BLaER1 (cell line): ENCODE measurements at regions not wholly inside any gene's neighbourhood (a gene's known extent, or its start where the extent isn't known, plus 50 kb on each side); places are given as distances from the start of the nearest gene placed in this dataset.

Experiments used
- H3K27ac ChIP-seq: shearing (Covaris generic); formaldehyde crosslinking; 2 replicates; pipeline ENCODE4 v1.8.1; 2022
- H3K27me3 ChIP-seq: shearing (Covaris generic); formaldehyde crosslinking; 2 replicates; pipeline ENCODE4 v1.8.1; 2022
- H3K36me3 ChIP-seq: shearing (Covaris generic); formaldehyde crosslinking; 2 replicates; pipeline ENCODE4 v1.8.1; 2022
- H3K4me1 ChIP-seq: shearing (Covaris generic); formaldehyde crosslinking; 2 replicates; pipeline ENCODE4 v1.8.1; 2022
- H3K4me2 ChIP-seq: shearing (Covaris generic); formaldehyde crosslinking; 2 replicates; pipeline ENCODE4 v1.8.1; 2022
- H3K4me3 ChIP-seq: shearing (Covaris generic); formaldehyde crosslinking; 2 replicates; pipeline ENCODE4 v1.8.1; 2022
- H3K9ac ChIP-seq: shearing (Covaris generic); formaldehyde crosslinking; 2 replicates; pipeline ENCODE4 v1.8.1; 2022
- H3K9me3 ChIP-seq: shearing (Covaris generic); formaldehyde crosslinking; 2 replicates; pipeline ENCODE4 v1.8.1; 2022
- H4K20me1 ChIP-seq: shearing (Covaris generic); formaldehyde crosslinking; 2 replicates; pipeline ENCODE4 v1.8.1; 2022
- Cebpa-rat ChIP-seq: shearing (Covaris generic); IDR thresholded peaks from 2 replicates; pipeline ENCODE4 v1.8.1; 2022

- Histone ChIP-seq H3K9ac (no peak overlapping the region), H3K36me3 (no peaks in the 10 kb centered on the region), H3K27me3 (no peaks in the 10 kb centered on the region), H3K9me3 (no peaks in the 10 kb centered on the region), H3K4me2 (no peak overlapping the region), H4K20me1 (no peaks in the 10 kb centered on the region), H3K4me3 (no peak overlapping the region), H3K4me1 (no peaks in the 10 kb centered on the region), H3K27ac (no peak overlapping the region)
- TF ChIP-seq Cebpa-rat = no peak
Observed at GRCh38 chr11:82315093-82315492, 418.6 kb downstream of the FAM181B start.

- Histone ChIP-seq H3K4me2 (no peak overlapping the region), H3K27ac (no peak overlapping the region), H3K36me3 (no peaks in the 10 kb centered on the region), H3K4me1 (no peaks in the 10 kb centered on the region), H4K20me1 (no peaks in the 10 kb centered on the region), H3K9me3 (no peaks in the 10 kb centered on the region), H3K4me3 (no peak overlapping the region), H3K27me3 (no peaks in the 10 kb centered on the region), H3K9ac (no peak overlapping the region)
- no peak for TF ChIP-seq Cebpa-rat
Observed at GRCh38 chr11:82308979-82309378, 424.7 kb downstream of the FAM181B start.

GRCh38 chr11:82305123-82305522, 428.5 kb downstream of the FAM181B start:
- H3K27ac ChIP-seq = no peak overlapping the region
- no peak overlapping the region for H3K4me3 ChIP-seq
- H3K4me1 ChIP-seq = no peaks in the 10 kb centered on the region
- TF ChIP-seq Cebpa-rat = no peak
- H3K27me3 ChIP-seq = no peaks in the 10 kb centered on the region
- no peak overlapping the region for H3K4me2 ChIP-seq
- no peaks in the 10 kb centered on the region for H3K36me3 ChIP-seq
- H4K20me1 ChIP-seq = no peaks in the 10 kb centered on the region
- H3K9me3 ChIP-seq = no peaks in the 10 kb centered on the region
- no peak overlapping the region for H3K9ac ChIP-seq

- Histone ChIP-seq H3K9me3 (no peaks in the 10 kb centered on the region), H3K4me1 (no peaks in the 10 kb centered on the region), H3K4me3 (no peak overlapping the region), H3K27me3 (no peaks in the 10 kb centered on the region), H3K36me3 (no peaks in the 10 kb centered on the region), H4K20me1 (no peaks in the 10 kb centered on the region), H3K9ac (no peak overlapping the region), H3K4me2 (no peak overlapping the region), H3K27ac (no peak overlapping the region)
- TF ChIP-seq Cebpa-rat = no peak
Observed at GRCh38 chr11:82303671-82304070, 430.0 kb downstream of the FAM181B start.

GRCh38 chr11:82288471-82288870, 445.2 kb downstream of the FAM181B start:
- Histone ChIP-seq H4K20me1 (no peaks in the 10 kb centered on the region), H3K36me3 (no peaks in the 10 kb centered on the region), H3K9me3 (no peaks in the 10 kb centered on the region), H3K9ac (no peak overlapping the region), H3K4me1 (no peaks in the 10 kb centered on the region), H3K27ac (no peak overlapping the region), H3K27me3 (no peaks in the 10 kb centered on the region), H3K4me2 (no peak overlapping the region), H3K4me3 (no peak overlapping the region)
- no peak for TF ChIP-seq Cebpa-rat

GRCh38 chr11:82270870-82271269, 462.8 kb downstream of the FAM181B start:
- Histone ChIP-seq H3K9me3 (no peaks in the 10 kb centered on the region), H3K4me1 (no peaks in the 10 kb centered on the region), H3K36me3 (no peaks in the 10 kb centered on the region), H4K20me1 (no peaks in the 10 kb centered on the region), H3K4me3 (no peak overlapping the region), H3K9ac (no peak overlapping the region), H3K4me2 (no peak overlapping the region), H3K27ac (no peak overlapping the region), H3K27me3 (no peaks in the 10 kb centered on the region)
- TF ChIP-seq Cebpa-rat = no peak

GRCh38 chr11:82268627-82269026, 465.0 kb downstream of the FAM181B start:
- Histone ChIP-seq H3K36me3 (no peaks in the 10 kb centered on the region), H3K27me3 (no peaks in the 10 kb centered on the region), H3K4me2 (no peak overlapping the region), H3K4me1 (no peaks in the 10 kb centered on the region), H3K9ac (no peak overlapping the region), H4K20me1 (no peaks in the 10 kb centered on the region), H3K4me3 (no peak overlapping the region), H3K9me3 (no peaks in the 10 kb centered on the region), H3K27ac (no peak overlapping the region)
- TF ChIP-seq Cebpa-rat = no peak

GRCh38 chr11:82267186-82267585, 466.5 kb downstream of the FAM181B start:
- H3K4me3 ChIP-seq = no peak overlapping the region
- H3K36me3 ChIP-seq = no peaks in the 10 kb centered on the region
- no peak overlapping the region for H3K9ac ChIP-seq
- H3K27ac ChIP-seq = no peak overlapping the region
- no peak overlapping the region for H3K4me2 ChIP-seq
- no peak for TF ChIP-seq Cebpa-rat
- no peaks in the 10 kb centered on the region for H4K20me1 ChIP-seq
- H3K9me3 ChIP-seq = no peaks in the 10 kb centered on the region
- no peaks in the 10 kb centered on the region for H3K27me3 ChIP-seq
- no peaks in the 10 kb centered on the region for H3K4me1 ChIP-seq

- H3K4me2 ChIP-seq = no peak overlapping the region
Observed at GRCh38 chr11:82261367-82261766, 472.3 kb downstream of the FAM181B start.

GRCh38 chr11:82250047-82250446, 483.6 kb downstream of the FAM181B start:
- Histone ChIP-seq H4K20me1 (no peaks in the 10 kb centered on the region), H3K27ac (no peak overlapping the region), H3K36me3 (no peaks in the 10 kb centered on the region), H3K4me3 (no peak overlapping the region), H3K4me2 (no peak overlapping the region), H3K4me1 (no peaks in the 10 kb centered on the region), H3K9ac (no peak overlapping the region), H3K27me3 (no peaks in the 10 kb centered on the region), H3K9me3 (no peaks in the 10 kb centered on the region)
- TF ChIP-seq Cebpa-rat = no peak

More at GRCh38 chr11:82261367-82261766, 472.3 kb downstream of the FAM181B start:
- Histone ChIP-seq H3K4me1 (no peaks in the 10 kb centered on the region), H4K20me1 (no peaks in the 10 kb centered on the region), H3K9ac (no peak overlapping the region), H3K36me3 (no peaks in the 10 kb centered on the region), H3K4me3 (no peak overlapping the region), H3K9me3 (no peaks in the 10 kb centered on the region), H3K27ac (no peak overlapping the region), H3K27me3 (no peaks in the 10 kb centered on the region)
- no peak for TF ChIP-seq Cebpa-rat

- H3K9ac ChIP-seq = no peak overlapping the region
- H3K4me1 ChIP-seq = no peaks in the 10 kb centered on the region
- no peak for TF ChIP-seq Cebpa-rat
- H3K27me3 ChIP-seq = no peaks in the 10 kb centered on the region
- no peaks in the 10 kb centered on the region for H3K9me3 ChIP-seq
- H4K20me1 ChIP-seq = no peaks in the 10 kb centered on the region
- no peak overlapping the region for H3K27ac ChIP-seq
- H3K4me2 ChIP-seq = no peak overlapping the region
- H3K36me3 ChIP-seq = no peaks in the 10 kb centered on the region
- H3K4me3 ChIP-seq = no peak overlapping the region
Observed at GRCh38 chr11:82246926-82247325, 486.7 kb downstream of the FAM181B start.
